COLO829 (cell line): ENCODE measurements at regions not wholly inside any gene's neighbourhood (a gene's known extent, or its start where the extent isn't known, plus 50 kb on each side); places are given as distances from the start of the nearest gene placed in this dataset.

Source experiments
- DNase-seq: peaks from one replicate; pipeline ENCODE4 v3.0.0; 2012; ENCODE audit warnings: low spot score

DNA sequence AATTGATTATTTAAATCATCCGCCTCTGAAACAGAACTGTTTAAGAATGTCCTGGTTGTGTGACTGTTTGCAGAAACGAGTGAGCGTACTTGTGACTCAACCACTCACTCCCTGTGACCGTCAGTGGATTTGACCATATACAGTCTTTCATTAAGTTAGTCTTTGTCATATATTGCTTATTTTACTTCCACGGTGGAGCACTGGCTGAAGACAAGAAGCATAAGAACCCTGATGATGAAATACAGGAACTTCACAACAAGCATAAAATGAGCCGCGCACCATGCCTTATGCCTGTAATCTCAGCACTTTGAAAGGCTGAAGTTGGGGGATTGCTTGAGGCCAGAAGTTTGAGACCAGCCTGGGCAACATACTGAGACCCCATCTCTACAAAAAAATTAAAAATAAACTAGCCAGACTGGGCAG lies 194.0 kb downstream of the TOMM20 start:
- DNase-seq = no peak

DNA sequence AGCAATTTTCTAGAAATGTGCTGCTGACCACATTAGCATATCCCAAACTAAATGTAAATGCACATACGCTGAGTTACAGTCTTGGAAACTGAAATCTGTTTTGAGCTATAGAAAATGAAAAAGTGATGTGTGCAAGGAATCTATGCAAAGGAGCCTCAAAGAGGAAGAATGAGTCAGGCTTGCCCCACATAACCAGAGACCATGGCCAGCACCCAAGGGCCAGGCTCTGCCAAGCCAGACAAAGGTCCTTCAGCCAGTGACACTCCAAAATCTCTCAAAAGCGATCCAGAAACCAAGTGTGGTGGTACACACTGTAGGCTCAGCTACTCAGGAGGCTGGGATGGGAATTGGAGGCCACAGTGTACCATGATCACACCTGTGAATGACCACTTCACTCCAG lies 195.2 kb downstream of the TOMM20 start:
- DNase-seq = no peak

DNA sequence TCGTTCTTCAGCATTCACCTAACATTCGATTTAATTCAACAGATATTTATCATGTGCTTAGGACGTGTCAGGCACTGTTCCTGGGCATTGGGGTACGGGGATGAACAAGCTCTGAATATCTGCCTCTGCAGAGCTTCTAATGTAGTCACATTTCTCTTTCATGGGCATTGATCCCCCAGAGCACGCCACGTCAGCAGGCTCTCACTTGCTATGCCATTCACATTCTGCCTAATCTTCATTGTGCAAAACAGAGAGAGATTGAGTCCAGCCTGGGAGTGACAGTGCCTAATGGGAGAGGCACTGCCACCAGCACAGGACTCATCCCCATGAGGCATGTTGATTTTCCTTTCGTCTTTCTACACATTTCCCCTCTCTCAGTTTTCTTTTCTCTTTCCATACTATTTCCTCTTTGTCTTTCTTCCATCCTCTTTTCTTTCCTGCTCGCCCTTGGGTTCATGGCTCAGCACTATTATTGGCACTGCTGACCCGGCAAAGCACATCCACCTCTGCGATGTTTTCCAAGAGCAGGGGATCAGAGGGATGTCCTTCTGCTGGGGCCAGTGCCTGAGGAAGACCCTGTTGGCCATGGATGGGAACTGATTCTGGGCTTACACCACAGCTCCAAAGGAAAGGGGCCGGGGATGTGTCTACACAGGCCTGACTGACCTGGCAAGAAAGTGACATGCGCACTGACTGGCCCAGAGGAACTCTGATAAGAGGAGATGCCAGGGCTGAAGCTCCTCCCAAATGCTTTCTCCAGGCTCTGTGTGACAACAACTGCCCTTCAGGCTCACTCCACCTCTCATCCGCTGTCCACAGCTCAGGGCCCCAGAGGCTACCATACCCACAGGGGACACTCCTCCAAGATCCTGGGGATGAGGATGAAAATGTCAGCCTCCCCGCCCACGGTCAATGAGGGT lies 195.9 kb downstream of the TOMM20 start:
- no peak for DNase-seq

DNA sequence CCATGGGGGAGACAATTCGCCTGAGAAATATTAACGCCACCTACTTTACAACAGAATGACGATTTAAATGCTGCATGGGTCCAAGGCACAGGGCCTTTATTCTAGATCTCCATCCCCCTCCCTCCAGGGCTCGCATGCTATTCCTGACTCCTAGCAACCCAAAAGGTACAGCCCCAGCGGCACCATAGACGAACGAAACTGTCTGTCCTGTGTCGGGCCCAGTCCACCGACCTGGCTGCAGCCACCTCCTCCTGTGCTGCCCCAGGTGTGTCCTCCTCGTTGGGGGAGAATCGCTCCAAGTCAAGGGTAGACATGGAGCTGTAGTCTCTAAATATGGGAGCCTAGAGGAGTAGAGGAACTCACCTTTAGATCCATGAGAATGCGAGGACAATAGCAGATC lies 196.5 kb downstream of the TOMM20 start:
- DNase-seq = no peak

DNA sequence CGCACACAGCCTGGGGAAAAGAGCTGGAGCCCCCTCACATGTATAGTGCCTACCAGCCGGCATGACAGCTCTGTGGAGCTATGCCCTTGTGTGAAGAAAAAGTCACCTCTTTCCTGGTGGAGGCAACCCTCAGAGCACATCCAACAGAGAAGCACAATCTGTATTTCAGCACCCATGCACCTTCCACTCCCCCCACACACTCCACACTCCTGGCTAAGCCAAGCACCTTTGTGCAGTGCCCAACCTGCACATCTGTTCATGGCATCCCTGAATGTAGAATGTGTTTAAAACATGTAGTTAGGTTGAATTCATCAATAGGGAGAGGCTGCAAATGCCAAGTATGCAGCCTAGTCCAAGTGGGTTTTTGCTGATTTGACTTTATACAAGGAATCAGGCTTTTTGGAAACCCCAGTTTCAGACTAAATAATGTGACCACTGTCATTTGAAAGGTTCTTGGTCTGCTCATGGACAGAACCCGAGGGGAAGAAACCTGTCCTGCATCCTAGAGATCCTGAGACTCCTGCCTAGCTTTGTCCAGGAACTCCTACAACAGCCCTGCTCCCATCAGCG lies 197.1 kb downstream of the TOMM20 start:
- DNase-seq = no peak

DNA sequence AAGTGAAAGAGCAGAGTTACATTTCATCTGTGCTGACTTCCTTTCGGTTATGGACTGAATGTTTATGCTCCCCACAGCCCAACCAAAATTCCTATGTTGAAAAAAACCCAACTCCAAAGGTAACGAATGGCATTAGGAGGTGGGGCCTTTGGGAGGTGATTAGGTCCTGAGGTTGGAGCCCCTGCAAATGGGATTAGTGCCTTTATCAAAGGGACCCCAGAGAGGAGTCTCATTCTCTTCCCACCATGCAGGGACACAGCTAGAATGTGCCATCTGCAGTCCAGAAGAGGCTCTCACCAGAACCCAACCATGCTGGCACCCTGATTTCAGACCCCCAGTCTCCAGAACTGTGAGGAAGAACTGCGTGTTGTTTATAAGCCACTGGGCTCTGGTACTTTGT lies 199.3 kb downstream of the TOMM20 start:
- no peak for DNase-seq

DNA sequence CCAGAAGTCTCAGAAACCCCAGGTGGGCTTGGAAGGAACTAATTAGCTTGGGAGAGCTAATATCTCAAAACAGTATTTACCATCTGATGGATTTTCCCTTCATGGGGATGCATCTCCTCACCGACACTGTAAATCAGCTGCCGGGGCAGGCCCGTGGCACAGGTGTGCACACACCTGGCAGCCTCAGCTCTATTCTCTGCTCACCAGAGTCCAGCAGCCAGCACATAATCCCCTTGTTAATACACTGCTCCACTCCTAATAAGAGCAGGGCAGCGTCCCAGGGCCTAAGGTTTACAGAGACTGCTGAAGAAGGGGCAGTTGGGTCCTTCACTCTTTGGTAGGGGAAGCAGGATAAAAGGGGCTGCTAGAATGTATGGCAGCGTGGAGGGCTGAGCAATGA lies 200.0 kb downstream of the TOMM20 start:
- no peak for DNase-seq

DNA sequence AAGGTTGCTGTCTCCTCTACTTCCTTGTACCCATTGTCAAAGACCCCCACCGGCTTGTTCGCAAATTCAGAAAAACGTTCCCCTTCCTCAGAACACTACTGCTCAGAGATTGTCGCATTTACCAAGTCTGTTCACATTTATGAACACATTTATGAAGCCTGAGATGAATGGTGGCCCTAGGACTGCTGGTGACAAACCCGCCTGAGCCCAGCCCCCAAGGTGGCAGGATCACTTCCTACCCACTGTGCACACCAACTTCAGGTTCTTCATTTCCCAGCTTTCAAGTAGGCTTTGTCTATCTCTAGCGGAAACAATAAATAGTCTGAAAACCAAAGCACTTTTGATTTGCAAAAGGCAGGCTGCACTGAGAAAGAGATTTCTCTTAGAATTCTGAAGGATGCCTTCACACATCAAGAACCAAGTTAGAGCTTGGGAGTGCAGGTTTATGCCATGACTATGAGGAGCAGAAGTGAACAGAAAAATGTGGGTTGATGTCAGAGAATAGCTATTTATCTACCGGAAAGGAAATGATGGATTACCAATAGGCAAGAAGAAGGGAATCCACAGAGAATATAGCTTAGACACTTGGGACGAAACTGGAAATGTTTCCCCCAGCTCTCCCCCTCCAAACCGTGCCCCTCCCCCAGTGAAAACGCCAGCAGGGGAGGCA lies 200.5 kb downstream of the TOMM20 start:
- DNase-seq = no peak

DNA sequence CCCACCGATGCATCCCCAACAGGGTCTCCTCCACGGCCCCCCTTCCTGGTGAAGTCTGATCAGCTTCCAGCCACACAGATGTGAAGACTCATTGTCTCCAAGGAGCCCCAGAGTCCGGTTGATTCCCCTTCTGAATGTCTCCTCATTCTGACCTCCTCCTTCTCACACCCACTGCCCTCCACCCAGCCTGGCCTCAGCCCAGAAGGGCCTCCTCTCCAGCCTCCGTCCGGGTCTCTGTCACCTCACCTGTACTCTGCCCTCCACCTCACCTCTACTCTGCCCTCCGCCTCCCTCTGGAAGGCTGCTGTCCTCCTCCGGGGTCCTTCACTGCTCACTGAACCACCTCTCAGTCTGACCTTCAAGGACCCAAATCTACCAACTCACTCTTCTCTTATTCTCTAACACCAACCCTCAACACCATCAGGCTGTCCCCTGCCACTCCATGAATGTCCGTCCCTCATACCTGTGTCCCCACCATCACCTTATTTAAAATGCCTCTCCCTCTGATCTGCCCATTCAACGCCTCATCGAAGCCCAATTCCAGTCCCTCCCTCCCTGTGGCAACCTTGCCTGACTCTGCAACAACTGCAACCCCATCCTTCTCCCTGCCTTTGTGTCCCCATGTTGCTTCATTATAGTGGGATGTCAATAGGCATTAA lies 201.2 kb downstream of the TOMM20 start:
- DNase-seq = no peak

DNA sequence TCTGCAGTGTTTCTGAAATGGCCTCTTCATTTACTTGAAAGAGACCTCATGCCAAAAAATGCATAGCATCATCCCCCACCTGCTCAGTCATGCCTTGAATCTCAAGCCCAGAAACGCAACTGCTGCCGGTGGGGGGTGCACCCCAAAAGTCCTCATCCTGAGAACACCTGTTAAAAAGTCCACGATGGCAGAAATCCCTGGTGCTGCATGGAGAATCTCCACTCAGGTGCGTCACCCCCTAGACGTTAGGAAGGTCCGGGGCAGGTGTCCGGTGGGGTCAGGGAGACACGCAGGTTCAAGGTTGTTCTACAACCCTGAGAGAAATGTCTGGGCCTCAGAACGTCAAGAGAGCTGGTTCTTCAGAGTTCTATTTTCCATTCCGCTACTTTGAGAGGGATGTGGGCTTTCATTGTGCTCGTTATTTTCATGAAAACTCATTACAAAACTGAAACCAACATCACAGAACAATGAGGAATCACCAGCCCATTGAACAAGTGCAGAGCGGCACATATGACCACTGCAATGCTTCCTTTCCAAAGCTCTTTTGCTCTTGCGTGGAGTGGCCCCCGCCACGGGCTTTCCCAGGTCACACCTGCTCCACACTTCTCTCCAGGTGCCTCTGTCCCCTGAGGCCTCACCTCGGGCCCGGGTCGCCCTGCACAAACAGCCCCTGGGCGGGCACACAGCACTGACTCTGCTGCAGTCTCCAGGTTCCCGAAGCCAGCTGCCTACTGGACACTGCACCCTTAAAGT lies 201.9 kb downstream of the TOMM20 start:
- DNase-seq = no peak

DNA sequence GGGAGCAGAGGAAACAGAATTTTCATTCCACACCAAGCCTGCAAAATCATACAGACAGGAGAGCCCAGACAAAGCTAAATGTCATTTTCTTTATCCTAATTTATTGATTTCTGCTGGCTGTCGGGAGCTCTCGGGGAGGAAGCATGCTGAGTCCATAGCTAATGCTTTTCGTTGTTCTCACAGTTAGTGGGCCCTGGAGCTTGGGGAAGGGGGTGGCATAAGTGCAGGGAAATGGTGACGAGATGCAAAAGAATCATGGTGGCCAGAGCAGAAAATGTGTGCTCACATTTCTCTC lies 202.4 kb downstream of the TOMM20 start:
- DNase-seq = no peak

DNA sequence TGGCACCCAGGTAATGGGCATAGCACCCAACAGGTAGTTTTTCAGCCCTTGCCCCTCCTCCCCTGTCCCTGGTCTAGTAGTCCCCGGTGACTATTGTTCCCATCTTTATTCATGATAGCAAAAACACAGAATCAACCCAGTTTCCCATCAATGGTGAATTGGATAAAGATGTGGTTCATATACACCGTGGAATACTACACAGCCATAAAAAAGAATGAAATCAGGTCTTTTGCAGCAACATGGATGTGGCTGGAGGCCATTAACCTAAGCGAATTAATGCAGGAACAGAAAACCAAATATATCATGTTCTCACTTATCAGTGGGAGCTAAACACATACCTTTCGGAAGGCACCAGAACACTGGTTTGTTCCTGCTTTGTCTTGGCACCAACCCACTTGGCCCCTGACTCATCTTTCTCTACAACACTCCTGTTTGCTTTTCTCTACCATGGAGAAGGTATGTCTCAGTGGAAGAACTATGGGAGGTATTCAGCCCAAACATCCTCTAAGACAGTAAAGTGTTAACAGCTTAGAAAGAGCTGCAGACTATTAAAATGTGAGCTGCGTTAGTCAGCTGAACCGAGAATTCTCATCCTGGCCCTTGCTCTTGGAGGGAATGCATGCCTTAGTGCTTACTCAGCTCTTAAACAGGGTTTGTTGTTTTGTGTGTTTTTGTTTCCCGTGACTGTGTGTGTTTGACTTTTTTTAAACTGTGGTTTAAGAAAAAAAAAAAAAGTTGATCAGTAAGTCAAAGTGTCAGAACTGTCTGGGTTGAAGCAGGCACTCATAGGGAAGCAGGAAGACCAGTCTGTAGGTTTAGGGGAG lies 203.0 kb downstream of the TOMM20 start:
- peak; percentile 89 for DNase-seq

DNA sequence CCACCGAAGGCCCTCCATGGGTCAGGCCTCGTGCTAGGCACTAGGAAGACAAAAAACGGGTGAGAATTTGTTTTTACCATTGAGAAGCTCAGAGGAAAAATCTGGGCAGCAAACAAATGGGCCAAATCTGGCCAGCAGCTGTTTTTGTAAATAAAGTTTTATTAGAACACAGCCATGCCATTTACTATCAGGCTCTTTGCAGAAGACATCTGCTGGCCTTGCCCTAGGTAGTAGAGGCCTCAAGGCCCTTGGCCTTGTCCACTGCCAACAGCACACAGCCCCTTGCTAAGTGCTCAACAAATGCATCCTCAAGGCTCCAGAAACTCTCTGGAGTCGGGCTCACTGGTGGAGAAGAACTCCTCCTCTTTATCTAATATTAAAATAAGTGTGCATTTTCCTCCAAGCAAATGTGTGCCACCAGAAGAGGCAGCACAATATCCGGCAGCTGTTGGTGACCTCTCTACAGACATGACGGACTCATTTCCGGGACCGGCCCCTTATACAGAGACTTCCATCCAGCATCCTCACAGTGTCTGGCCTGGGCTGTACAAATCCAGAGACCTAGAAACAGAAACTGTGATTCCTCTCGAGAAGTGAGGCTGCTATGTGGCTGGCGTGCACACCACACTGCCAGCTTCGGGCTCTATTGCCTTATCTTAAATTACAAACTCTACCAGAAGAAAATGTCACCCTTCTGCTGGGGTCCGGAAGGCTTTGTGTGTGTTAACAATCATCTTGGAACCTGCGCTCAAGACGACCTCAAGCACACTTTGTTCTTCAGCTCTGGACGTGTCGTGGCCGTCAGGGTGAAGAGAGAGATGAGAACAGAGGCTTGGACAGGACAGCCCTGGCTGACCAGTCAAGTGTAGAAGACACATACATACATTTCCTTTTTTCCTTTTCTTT lies 203.9 kb downstream of the TOMM20 start:
- DNase-seq = no peak

DNA sequence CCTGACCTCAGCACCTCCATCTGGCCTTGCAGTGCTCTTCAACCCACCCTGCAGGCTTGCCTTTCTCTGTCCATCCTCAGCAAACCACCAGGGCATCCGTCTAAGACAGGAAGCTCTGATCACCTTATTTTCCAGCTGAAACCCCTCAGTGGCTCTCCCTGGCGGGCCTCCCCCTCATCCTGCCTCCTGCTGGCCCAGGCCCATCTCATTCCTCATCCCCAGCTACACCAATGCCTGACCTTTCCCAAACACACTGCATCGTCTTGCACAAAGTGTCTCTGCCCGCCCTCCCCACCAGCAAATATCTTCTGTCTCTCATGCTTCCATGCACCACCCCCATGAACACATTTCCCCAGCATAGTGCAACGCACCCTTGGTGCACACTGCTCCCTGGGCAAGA lies 205.0 kb downstream of the TOMM20 start:
- DNase-seq = no peak

DNA sequence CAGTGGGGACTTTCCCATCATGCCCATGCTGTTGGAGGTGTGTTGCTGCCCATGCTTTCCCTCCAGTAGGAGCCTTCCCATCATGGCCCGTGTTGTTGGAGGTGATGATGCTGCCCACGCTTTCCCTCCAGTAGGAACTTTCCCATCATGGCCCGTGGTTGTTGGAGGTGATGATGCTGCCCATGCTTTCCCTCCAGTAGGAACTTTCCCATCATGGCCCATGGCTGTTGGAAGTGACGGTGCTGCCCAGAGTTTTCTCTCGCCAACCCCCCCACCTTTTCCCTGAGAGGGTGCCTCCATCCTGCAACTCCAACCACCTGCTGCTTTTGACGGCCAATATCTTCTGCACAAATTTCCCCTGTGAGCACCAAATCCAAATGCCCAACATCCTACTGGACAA lies 205.7 kb downstream of the TOMM20 start:
- no peak for DNase-seq

DNA sequence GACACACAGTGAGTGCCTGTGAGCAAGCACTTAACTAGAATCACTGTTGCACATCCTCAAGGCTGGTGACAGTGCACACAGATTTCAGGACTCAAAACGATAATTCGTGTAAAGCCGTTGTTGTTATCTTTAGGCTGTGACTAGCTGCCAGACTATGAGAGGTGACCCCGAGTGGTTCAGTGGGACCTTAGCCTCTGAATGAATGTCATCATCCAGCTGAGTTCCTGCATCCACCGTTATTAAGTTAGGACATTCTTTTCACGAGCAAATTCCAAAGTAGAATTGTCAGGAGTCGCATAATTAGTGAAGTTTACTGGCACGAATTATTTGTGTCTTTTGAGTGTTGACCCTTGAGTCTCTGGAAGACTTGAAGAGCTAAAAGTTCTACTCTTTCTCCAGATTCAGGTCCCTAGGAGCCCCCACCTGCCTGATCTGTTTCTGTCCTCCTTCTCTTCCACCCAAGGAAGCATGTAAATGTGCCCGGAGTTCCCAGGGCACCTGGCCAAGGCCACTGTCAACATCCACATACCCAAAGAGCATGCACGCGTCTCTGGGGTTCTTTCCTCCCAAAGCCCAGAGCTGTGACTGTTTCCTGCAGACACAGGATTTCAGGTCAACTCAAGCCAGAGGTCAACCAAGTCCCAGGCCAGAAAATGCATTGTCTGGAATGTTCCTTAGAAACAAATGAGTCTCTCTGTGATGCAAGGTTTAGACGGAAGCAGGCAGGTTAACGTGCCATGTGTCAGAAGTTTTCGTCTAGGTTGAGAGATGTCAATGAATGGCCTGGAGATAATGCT lies 207.2 kb downstream of the TOMM20 start:
- DNase-seq = no peak

DNA sequence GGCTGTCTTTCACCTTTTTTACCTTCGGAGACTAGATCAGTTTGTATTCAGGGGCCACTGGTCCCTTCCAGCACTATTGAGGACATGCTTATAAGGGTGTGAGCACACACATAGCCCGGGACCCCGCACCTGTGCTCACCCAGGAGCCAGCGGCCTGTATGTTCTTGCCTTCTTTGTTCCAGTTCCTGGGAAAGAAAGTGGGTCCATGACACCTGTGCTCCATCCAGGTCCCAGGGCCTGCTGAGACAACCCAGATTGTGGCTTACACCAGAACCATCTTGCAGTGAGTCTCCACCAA lies 207.8 kb downstream of the TOMM20 start:
- DNase-seq = no peak

DNA sequence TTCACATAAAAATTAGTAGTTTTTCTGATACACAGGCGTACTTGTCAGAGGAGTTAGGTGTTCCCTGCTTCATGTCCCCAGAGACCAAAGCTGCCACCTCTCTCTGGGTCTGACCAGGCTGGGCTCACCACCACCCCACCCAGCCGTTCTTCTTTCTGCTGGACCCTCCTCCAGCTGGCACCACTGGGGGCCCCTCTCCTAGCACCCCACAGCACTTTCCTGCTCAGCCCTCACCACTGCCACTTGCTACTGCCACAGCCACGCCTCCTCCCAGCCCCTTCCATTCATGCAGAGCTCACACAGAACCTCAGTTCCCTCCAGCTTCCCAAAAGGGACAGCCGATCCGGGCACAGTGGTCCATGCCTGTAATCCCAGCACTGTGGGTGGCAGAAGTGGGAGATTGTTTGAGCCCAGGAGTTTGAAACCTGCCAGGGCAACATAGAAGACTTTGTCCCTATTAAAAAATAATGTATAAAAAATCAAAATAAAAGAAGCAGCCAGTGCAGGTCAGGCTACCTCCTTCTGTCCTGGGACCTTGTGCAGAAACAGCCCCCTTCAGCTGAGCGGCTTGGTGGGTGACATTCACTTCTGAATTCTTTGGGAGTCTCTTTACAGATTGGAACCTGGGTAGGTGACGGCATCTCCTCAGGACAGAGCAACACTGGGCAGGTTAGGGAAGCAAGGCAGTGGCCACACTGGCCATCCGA lies 208.3 kb downstream of the TOMM20 start:
- DNase-seq = no peak
